ENCODE measurements at regions not wholly inside any gene's neighbourhood (a gene's known extent, or its start where the extent isn't known, plus 50 kb on each side); places are given as distances from the start of the nearest gene placed in this dataset.
A peak's percentile ranks its signal among the peaks of the same experiment; 100 is the strongest.
"Not testable (repeated sequence)": the region's sequence is repeated elsewhere in the genome, so short reads cannot be mapped to it uniquely, and the experiment has no call there.

- FAIRE-seq: no peak
Observed at GRCh38 chr9:111276431-111277128, 53.4 kb downstream of the OR2K2 start.

GRCh38 chr9:111274737-111275136 is 55.3 kb downstream of the OR2K2 start:
- no peak for FAIRE-seq

- FAIRE-seq: peak; percentile 83
Observed at GRCh38 chr9:111272581-111272980, 57.4 kb downstream of the OR2K2 start.

- FAIRE-seq: no peak
Observed at GRCh38 chr9:111271481-111272080, 58.4 kb downstream of the OR2K2 start.

- FAIRE-seq: no peak
Observed at GRCh38 chr9:111271047-111271446, 59.0 kb downstream of the OR2K2 start.

GRCh38 chr9:111266024-111266423 is 64.0 kb downstream of the OR2K2 start:
- not testable (repeated sequence) for FAIRE-seq

GRCh38 chr9:111263116-111263515 is 66.9 kb downstream of the OR2K2 start:
- FAIRE-seq: no peak

GRCh38 chr9:111258875-111259271 is 71.2 kb downstream of the OR2K2 start:
- no peak for FAIRE-seq

- no peak for FAIRE-seq
Observed at GRCh38 chr9:111258209-111258874, 71.7 kb downstream of the OR2K2 start.

- no peak for FAIRE-seq
Observed at GRCh38 chr9:111253742-111254437, 76.1 kb downstream of the OR2K2 start.

- FAIRE-seq: no peak
Observed at GRCh38 chr9:111250875-111251842, 78.9 kb downstream of the OR2K2 start.

GRCh38 chr9:111237447-111237846 is 92.6 kb downstream of the OR2K2 start:
- no peak for FAIRE-seq

GRCh38 chr9:111236332-111236731 is 93.7 kb downstream of the OR2K2 start:
- FAIRE-seq: no peak

- no peak for FAIRE-seq
Observed at GRCh38 chr9:111233963-111234362, 96.1 kb downstream of the OR2K2 start.

GRCh38 chr9:111232997-111233790 is 96.8 kb downstream of the OR2K2 start:
- FAIRE-seq: no peak

- no peak for FAIRE-seq
Observed at GRCh38 chr9:111231801-111232580, 98.0 kb downstream of the OR2K2 start.

GRCh38 chr9:111222757-111223156 is 107.3 kb downstream of the OR2K2 start:
- FAIRE-seq: no peak

GRCh38 chr9:111212874-111213273 is 117.2 kb downstream of the OR2K2 start:
- FAIRE-seq: no peak

GRCh38 chr9:111198936-111199335 is 131.1 kb downstream of the OR2K2 start:
- FAIRE-seq: no peak

GRCh38 chr9:111197256-111197655 is 132.8 kb downstream of the OR2K2 start:
- FAIRE-seq: no peak

GRCh38 chr9:111195766-111196165 is 134.3 kb downstream of the OR2K2 start:
- FAIRE-seq: no peak
